GM12864 (cell line): ENCODE measurements at regions not wholly inside any gene's neighbourhood (a gene's known extent, or its start where the extent isn't known, plus 50 kb on each side); places are given as distances from the start of the nearest gene placed in this dataset.

ENCODE experiments used
- DNase-seq: peaks from one replicate; pipeline ENCODE4 v3.0.0-alpha.2; 2011; ENCODE audit warnings: low read depth
- H3K4me3 ChIP-seq: 2 replicates; pipeline ENCODE4 v1.5.1; 2011; ENCODE audit warnings: mild to moderate bottlenecking, low read depth, low read length, control low read depth
- TF ChIP-seq, protein P1 (sequence below): IDR thresholded peaks from 2 replicates; pipeline ENCODE4 v1.5.1; 2011; ENCODE audit warnings: low read depth, mild to moderate bottlenecking, moderate library complexity, low read length, control low read depth, inconsistent platforms; ENCODE audit errors: missing control alignments

DNA sequence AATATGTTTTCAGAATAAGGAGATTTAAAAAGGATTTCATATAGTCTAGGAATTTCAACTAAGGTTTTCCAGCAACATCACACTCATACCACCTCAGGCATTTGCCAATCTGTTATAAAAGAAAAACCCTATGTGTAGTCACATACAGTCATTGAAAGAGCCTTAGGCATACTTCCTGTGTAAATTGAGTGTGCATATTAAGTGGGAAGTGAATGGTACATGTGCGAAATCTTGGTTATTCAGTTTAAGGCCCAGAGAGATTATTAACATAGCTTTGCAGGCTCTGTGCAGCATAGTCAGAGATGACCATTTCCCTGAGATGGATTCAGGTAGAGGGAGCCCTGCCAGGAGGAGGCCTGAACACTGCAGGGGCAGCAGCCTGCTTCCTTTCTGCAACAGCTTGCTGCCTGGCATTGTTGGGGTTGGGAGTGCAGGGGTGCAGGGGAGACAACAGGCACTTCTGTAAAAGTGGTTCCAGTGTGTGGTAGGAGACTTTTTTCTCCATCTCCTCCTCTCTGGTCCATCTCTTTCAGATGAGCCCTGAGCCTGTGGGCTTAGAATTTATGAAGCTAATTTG is 100.1 kb upstream of the OSR1 start:
- TF ChIP-seq, protein P1, sequence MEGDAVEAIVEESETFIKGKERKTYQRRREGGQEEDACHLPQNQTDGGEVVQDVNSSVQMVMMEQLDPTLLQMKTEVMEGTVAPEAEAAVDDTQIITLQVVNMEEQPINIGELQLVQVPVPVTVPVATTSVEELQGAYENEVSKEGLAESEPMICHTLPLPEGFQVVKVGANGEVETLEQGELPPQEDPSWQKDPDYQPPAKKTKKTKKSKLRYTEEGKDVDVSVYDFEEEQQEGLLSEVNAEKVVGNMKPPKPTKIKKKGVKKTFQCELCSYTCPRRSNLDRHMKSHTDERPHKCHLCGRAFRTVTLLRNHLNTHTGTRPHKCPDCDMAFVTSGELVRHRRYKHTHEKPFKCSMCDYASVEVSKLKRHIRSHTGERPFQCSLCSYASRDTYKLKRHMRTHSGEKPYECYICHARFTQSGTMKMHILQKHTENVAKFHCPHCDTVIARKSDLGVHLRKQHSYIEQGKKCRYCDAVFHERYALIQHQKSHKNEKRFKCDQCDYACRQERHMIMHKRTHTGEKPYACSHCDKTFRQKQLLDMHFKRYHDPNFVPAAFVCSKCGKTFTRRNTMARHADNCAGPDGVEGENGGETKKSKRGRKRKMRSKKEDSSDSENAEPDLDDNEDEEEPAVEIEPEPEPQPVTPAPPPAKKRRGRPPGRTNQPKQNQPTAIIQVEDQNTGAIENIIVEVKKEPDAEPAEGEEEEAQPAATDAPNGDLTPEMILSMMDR = no peak
- H3K4me3 ChIP-seq = no peak overlapping the region
- DNase-seq = no peak

GRCh38 chr2:19457809-19458208 is 99.4 kb upstream of the OSR1 start:
- no peak for DNase-seq
- TF ChIP-seq, protein P1 = no peak
- H3K4me3 ChIP-seq = no peak overlapping the region

DNA sequence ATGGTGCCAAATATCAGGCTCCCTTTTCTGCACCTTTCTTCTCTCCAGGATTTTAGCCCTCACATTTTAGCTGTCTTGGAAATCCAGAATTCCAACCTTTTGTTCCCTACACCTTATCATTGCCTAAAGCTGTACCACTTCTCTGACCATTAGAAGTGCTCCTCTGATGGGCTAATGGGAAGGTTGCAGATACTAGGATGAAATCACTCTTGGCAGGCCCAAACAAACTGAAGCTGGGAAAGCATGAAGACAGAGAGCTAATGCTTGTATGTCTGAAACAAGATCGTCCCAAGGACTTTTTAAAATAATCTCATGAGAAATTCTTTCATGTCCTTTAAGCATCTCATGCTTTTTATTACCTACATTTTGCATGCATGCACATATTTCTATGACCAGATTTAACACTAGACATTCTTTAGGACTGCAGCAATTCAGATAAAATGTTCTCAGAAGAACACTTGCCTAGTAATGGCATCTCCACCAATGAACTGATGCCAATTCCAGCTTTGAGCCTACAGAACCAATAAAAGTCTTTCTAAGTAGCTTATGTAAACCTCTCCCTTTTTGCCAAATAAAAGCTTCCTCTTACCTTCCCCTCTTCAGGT is 98.4 kb upstream of the OSR1 start:
- no peak for DNase-seq
- TF ChIP-seq, protein P1 = no peak
- H3K4me3 ChIP-seq = no peak overlapping the region

DNA sequence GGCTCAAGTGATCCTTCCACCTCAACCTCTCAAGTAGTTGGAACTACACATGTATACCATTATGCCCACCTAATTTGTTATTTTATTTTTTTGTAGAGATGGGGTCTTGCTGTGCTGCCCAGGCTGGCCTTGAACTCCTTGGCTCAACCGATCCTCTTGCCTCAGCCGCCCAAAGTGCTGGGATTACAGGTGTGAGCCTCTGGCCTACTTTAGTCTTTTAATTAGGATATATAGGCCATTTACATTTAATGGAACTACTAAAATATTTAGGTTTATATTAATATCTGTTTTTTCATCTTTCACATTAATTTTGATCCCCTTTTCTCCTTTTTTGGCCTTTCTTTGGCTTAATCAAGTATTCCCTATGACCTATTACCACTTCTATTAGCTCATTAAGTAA is 95.7 kb upstream of the OSR1 start:
- TF ChIP-seq, protein P1 = no peak
- DNase-seq = no peak

DNA sequence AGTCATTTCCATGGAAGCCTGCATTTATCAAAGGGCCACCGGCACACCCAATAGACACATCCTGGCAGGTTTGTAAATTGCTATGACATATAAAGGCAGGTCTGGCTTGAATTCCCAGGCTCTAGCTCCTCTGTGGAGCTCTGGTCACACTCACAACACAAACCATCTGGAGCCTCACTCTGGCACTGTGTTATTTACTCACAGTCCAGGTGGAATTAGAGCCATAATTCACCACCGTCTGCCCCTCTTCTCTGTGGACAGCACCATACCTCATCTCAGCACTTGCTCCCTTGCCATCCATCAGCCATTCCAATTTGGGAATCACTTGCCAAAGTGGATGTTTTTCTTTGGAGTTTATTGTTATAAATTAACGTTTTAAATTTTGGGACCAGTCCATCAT is 84.3 kb upstream of the OSR1 start:
- TF ChIP-seq, protein P1 = no peak
- no peak for DNase-seq

More for the DNA sequence above, 95.7 kb upstream of the OSR1 start:
- H3K4me3 ChIP-seq = no peak overlapping the region

GRCh38 chr2:19439081-19439480 is 80.7 kb upstream of the OSR1 start:
- TF ChIP-seq, protein P1 = no peak

More for the DNA sequence above, 84.3 kb upstream of the OSR1 start:
- H3K4me3 ChIP-seq = no peak overlapping the region

GRCh38 chr2:19435815-19436214 is 77.4 kb upstream of the OSR1 start:
- DNase-seq = no peak
- no peak overlapping the region for H3K4me3 ChIP-seq
- TF ChIP-seq, protein P1 = no peak

More at GRCh38 chr2:19439081-19439480, 80.7 kb upstream of the OSR1 start:
- no peak for DNase-seq
- no peak overlapping the region for H3K4me3 ChIP-seq
